ENCODE measurements at regions not wholly inside any gene's neighbourhood (a gene's known extent, or its start where the extent isn't known, plus 50 kb on each side); places are given as distances from the start of the nearest gene placed in this dataset.

DNA sequence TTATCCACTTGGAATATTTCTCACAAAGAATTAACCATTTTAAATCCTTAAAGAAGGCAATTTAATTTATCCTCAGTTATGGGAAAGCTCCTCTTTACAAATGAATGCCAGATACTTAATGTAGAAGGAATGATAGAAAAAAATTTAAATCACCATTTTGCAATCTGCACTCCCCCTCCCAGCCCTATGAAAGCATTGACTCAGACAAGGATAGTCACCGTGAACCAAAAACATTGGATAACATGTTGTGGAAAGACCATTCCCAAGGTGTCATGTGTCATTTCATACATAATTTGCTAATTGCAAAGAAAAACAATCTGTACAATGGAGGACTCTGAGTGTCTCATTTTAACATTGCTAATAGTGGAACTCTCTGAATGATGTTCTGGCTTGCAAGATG lies 421.0 kb downstream of the TXNL1 start:
- Histone ChIP-seq H3K4me2 (ENCODE audit: control insufficient read depth, insufficient read depth) (no peak overlapping the region), H3K79me2 (ENCODE audit: control insufficient read depth, insufficient read depth, low read length) (no peaks in the 10 kb centered on the region), H3K27me3 (replicated peaks in 1 of 2; ENCODE audit: control insufficient read depth in 2 of 2, insufficient read depth in 2 of 2, low read length in 1 of 2) (no peaks in the 10 kb centered on the region), H3K36me3 (ENCODE audit: control insufficient read depth in 2 of 2, insufficient read depth in 2 of 2, low read length in 1 of 2) (no peaks in the 10 kb centered on the region), H3K9me3 (replicated peaks; ENCODE audit: control insufficient read depth, insufficient read depth, low read length) (no peaks in the 10 kb centered on the region), H3K4me1 (ENCODE audit: control insufficient read depth, insufficient read depth, low read length) (no peaks in the 10 kb centered on the region), H3K9ac (ENCODE audit: control insufficient read depth, insufficient read depth, low read length) (no peak overlapping the region), H3K27ac (ENCODE audit: control insufficient read depth, insufficient read depth) (no peak overlapping the region), H2AFZ (ENCODE audit: control insufficient read depth, low read depth, low read length) (no peak overlapping the region), H4K20me1 (ENCODE audit: control insufficient read depth, insufficient read depth) (no peaks in the 10 kb centered on the region), H3K4me3 (no peak overlapping the region)
- TF ChIP-seq SUZ12 (IDR thresholded peaks at IDR 0.05; ENCODE audit: unreplicated experiment) = no peak
- TF ChIP-seq, protein P1, sequence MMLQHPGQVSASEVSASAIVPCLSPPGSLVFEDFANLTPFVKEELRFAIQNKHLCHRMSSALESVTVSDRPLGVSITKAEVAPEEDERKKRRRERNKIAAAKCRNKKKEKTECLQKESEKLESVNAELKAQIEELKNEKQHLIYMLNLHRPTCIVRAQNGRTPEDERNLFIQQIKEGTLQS (IDR thresholded peaks at IDR 0.05; ENCODE audit: borderline replicate concordance, extremely low read depth, low read depth, low read length) = no peak
- no peak for TF ChIP-seq SPI1 (IDR thresholded peaks at IDR 0.05; ENCODE audit: borderline replicate concordance, insufficient read depth, low read depth, low read length)
- no peak for TF ChIP-seq SP1 (IDR thresholded peaks at IDR 0.05; ENCODE audit: low read depth, low read length)
- no peak for TF ChIP-seq TARDBP (IDR thresholded peaks at IDR 0.05; ENCODE audit: borderline replicate concordance)
- no peak for TF ChIP-seq RAD51 (IDR thresholded peaks at IDR 0.05)
- TF ChIP-seq MXI1 (IDR thresholded peaks at IDR 0.05; ENCODE audit: low read depth, low read length) = no peak
- no peak for TF ChIP-seq YY1 (IDR thresholded peaks at IDR 0.05; ENCODE audit: low read depth, low read length)
- no peak for TF ChIP-seq KLF5 (IDR thresholded peaks at IDR 0.05; ENCODE audit: partially characterized antibody)
- no peak for TF ChIP-seq ZNF207 (IDR thresholded peaks at IDR 0.05; ENCODE audit: borderline replicate concordance)
- TF ChIP-seq, protein P2, sequence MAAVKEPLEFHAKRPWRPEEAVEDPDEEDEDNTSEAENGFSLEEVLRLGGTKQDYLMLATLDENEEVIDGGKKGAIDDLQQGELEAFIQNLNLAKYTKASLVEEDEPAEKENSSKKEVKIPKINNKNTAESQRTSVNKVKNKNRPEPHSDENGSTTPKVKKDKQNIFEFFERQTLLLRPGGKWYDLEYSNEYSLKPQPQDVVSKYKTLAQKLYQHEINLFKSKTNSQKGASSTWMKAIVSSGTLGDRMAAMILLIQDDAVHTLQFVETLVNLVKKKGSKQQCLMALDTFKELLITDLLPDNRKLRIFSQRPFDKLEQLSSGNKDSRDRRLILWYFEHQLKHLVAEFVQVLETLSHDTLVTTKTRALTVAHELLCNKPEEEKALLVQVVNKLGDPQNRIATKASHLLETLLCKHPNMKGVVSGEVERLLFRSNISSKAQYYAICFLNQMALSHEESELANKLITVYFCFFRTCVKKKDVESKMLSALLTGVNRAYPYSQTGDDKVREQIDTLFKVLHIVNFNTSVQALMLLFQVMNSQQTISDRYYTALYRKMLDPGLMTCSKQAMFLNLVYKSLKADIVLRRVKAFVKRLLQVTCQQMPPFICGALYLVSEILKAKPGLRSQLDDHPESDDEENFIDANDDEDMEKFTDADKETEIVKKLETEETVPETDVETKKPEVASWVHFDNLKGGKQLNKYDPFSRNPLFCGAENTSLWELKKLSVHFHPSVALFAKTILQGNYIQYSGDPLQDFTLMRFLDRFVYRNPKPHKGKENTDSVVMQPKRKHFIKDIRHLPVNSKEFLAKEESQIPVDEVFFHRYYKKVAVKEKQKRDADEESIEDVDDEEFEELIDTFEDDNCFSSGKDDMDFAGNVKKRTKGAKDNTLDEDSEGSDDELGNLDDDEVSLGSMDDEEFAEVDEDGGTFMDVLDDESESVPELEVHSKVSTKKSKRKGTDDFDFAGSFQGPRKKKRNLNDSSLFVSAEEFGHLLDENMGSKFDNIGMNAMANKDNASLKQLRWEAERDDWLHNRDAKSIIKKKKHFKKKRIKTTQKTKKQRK (IDR thresholded peaks at IDR 0.05; ENCODE audit: low read depth, low read length) = no peak
- TF ChIP-seq, protein P3, sequence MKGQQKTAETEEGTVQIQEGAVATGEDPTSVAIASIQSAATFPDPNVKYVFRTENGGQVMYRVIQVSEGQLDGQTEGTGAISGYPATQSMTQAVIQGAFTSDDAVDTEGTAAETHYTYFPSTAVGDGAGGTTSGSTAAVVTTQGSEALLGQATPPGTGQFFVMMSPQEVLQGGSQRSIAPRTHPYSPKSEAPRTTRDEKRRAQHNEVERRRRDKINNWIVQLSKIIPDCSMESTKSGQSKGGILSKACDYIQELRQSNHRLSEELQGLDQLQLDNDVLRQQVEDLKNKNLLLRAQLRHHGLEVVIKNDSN (IDR thresholded peaks at IDR 0.05; ENCODE audit: borderline replicate concordance, extremely low read length, insufficient read depth, low read depth, low read length) = no peak
- no peak for TF ChIP-seq ZNF622 (IDR thresholded peaks at IDR 0.05)
- TF ChIP-seq WRNIP1 (IDR thresholded peaks at IDR 0.05; ENCODE audit: borderline replicate concordance, low read depth, low read length) = no peak
- no peak for TF ChIP-seq BACH1 (IDR thresholded peaks at IDR 0.05; ENCODE audit: borderline replicate concordance)
- no peak for TF ChIP-seq PAX8 (IDR thresholded peaks at IDR 0.05)
- no peak for TF ChIP-seq MYB (IDR thresholded peaks at IDR 0.05; ENCODE audit: borderline replicate concordance, low read depth, low read length)
- CTCF ChIA-PET = no interaction called here
- RAD21 ChIA-PET (ENCODE audit: unreplicated experiment) = no interaction called here
- DNase-seq (ENCODE audit: low read depth, low spot score) = no peak
- intact Hi-C loops (cut with micrococcal nuclease; ENCODE audit: unreplicated experiment) (no loop called here), in situ Hi-C loops (cut with MboI) (no loop called here)
- POLR2A ChIA-PET = no interaction called here
- no peak for ATAC-seq
- FAIRE-seq = no peak
- no TSS peak for BruUV-seq (replicated peaks)
- 89% methylated on average over 1 of the region's 1 CpG for WGBS (ENCODE audit: insufficient coverage, insufficient replicate concordance, low lambda C conversion rate, missing lambda C conversion rate)
- SMC1A ChIA-PET (ENCODE audit: uncharacterized antibody, unreplicated experiment) = no interaction called here
